CD4-positive, alpha-beta T cell treated with Interleukin-6 at 100 ng/mL for 8 hours (primary cell): ENCODE measurements at regions not wholly inside any gene's neighbourhood (a gene's known extent, or its start where the extent isn't known, plus 50 kb on each side); places are given as distances from the start of the nearest gene placed in this dataset.

Experiments
- DNase-seq: peaks from one replicate; pipeline ENCODE4 v3.0.0-alpha.2; 2020; ENCODE audit warnings: mixed read lengths, low spot score

- no peak for DNase-seq
Measured at GRCh38 chrX:38856670-38857265, 55.5 kb downstream of the MID1IP1 start.

- no peak for DNase-seq
Measured at GRCh38 chrX:38857736-38858523, 56.7 kb downstream of the MID1IP1 start.

GRCh38 chrX:38859602-38860001 is 58.3 kb downstream of the MID1IP1 start:
- no peak for DNase-seq

GRCh38 chrX:38860106-38861013 is 59.1 kb downstream of the MID1IP1 start:
- no peak for DNase-seq

GRCh38 chrX:38861489-38861888 is 60.2 kb downstream of the MID1IP1 start:
- DNase-seq: no peak

- no peak for DNase-seq
Measured at GRCh38 chrX:38862100-38862499, 60.8 kb downstream of the MID1IP1 start.

GRCh38 chrX:38864165-38864564 is 62.9 kb downstream of the MID1IP1 start:
- no peak for DNase-seq

- no peak for DNase-seq
Measured at GRCh38 chrX:38868321-38868720, 67.1 kb downstream of the MID1IP1 start.

GRCh38 chrX:38868941-38869401 is 67.7 kb downstream of the MID1IP1 start:
- no peak for DNase-seq

GRCh38 chrX:38870361-38870895 is 69.2 kb downstream of the MID1IP1 start:
- DNase-seq: no peak

- no peak for DNase-seq
Measured at GRCh38 chrX:38871129-38872029, 70.1 kb downstream of the MID1IP1 start.

GRCh38 chrX:38877366-38877765 is 76.1 kb downstream of the MID1IP1 start:
- DNase-seq: no peak

GRCh38 chrX:38878641-38879340 is 77.5 kb downstream of the MID1IP1 start:
- no peak for DNase-seq

GRCh38 chrX:38879631-38880220 is 78.5 kb downstream of the MID1IP1 start:
- peak; percentile 12 for DNase-seq

GRCh38 chrX:38880296-38880854 is 79.1 kb downstream of the MID1IP1 start:
- DNase-seq: no peak

- no peak for DNase-seq
Measured at GRCh38 chrX:38881066-38881465, 79.8 kb downstream of the MID1IP1 start.

- no peak for DNase-seq
Measured at GRCh38 chrX:38881727-38882126, 80.5 kb downstream of the MID1IP1 start.

GRCh38 chrX:38882894-38883626 is 81.8 kb downstream of the MID1IP1 start:
- DNase-seq: no peak

- no peak for DNase-seq
Measured at GRCh38 chrX:38886112-38886511, 84.9 kb downstream of the MID1IP1 start.
